HG02610 (cell line): ENCODE measurements at regions not wholly inside any gene's neighbourhood (a gene's known extent, or its start where the extent isn't known, plus 50 kb on each side); places are given as distances from the start of the nearest gene placed in this dataset.

Experiments
- ATAC-seq: cut with Tn5 transposase; IDR thresholded peaks from one replicate; pipeline ENCODE4 v1.9.1; 2021; ENCODE audit warnings: mild to moderate bottlenecking, moderate library complexity; ENCODE audit not compliant: unreplicated experiment

- no peak for ATAC-seq
These were observed 296.9 kb upstream of the TNP1 start for GRCh38 chr2:217156801-217157200.

GRCh38 chr2:217154923-217155322 is 295.1 kb upstream of the TNP1 start:
- ATAC-seq = no peak

GRCh38 chr2:217153510-217153909 is 293.6 kb upstream of the TNP1 start:
- no peak for ATAC-seq

- no peak for ATAC-seq
These were observed 293.0 kb upstream of the TNP1 start for GRCh38 chr2:217152831-217153230.

DNA sequence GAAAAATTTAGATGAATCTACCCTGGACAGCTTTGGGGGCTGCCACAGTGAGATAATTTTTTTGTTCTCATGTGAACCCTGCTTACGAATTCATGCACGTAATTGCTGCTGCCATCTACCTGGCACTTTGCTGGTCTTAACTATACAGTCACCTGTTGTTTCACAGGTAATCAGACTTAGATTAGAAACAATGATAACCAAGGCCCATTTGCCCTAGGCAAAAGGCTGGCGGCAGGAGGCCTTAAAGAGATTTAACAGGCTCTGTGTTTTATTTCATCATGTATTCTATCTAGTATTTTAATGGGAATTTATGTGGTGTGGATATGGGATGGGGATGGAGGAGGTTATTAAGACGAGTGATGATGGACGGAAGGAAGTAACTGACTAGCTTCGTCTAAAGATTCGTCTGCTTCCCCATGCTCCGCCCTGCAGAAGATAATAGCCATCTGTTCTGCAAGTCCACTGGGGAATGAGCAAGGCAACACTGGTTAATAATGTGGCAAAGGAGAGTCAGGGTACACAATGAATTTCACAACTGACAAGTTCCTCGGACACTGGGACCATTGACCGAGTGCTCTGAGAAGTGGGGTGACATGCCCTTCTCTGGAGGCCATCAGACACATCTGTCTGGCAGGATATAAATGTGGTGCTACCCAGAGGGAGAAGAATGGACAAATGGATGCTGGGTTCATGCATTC is 291.8 kb upstream of the TNP1 start:
- no peak for ATAC-seq

GRCh38 chr2:217150236-217150635 is 290.4 kb upstream of the TNP1 start:
- no peak for ATAC-seq

DNA sequence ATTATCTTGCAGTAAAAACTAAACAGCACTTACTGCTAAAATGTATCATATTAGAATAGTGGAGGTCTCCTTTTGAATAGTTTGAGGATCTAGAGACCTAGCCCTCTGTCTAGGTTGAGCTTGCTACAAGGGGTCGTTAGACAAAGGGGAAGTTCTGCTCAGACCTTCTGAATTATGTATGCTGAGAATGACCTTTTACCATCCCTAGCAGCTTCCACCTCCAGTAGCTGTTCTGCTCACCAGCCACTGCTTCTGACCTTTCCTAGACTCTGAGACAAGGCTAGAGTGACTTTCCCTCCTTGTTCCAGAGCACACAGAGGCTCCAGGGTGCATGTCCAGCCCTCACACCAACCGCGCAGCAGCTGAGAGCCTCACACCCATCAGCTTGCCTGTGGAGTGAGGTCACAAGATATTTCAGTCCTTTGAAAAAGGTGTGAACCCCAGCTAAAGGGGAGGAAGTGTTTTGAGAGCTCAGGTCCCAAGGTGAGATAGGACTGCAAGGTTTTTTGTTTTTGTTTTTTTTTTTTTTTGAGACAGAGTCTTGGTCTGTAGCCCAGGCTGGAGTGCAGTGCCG is 289.3 kb upstream of the TNP1 start:
- no peak for ATAC-seq

DNA sequence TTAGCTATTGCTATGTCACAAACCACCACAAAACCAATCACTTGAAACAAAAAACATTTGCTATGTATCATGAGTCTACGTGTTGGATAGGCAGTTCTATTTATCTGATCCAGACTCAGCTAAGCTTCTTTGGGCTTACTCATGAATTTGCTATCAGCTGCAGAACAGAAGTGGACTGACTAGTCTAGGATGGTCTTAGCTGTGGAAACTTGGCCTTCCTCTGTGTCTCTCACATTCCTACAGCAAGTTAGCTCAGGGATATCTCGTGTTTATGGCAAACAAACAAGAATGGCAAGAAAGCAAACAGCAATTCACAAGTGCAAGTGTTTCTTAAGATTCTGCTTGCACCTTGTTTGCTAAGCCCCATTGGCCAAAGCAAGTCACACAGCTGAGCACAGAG is 288.0 kb upstream of the TNP1 start:
- no peak for ATAC-seq

GRCh38 chr2:217146956-217147355 is 287.1 kb upstream of the TNP1 start:
- no peak for ATAC-seq

- no peak for ATAC-seq
These were observed 282.9 kb upstream of the TNP1 start for GRCh38 chr2:217142649-217143266.

DNA sequence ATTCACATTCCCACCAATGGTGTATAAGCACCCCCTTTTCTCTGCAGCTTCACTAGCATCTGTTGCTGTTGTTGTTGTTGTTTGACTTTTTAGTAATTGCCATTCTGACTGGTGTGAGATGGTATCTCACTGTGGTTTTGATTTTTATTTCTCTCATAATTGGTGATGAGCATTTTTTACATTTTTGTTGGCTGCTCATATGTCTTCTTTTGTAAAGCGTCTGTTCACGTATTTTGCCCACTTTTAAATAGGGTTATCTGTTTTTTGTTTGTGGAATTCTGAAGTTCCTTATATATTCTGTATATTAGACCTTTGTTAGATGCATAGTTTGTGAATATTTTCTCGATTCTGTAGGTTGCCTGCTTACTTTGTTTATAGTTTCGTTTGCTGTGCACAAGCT is 278.4 kb upstream of the TNP1 start:
- no peak for ATAC-seq

DNA sequence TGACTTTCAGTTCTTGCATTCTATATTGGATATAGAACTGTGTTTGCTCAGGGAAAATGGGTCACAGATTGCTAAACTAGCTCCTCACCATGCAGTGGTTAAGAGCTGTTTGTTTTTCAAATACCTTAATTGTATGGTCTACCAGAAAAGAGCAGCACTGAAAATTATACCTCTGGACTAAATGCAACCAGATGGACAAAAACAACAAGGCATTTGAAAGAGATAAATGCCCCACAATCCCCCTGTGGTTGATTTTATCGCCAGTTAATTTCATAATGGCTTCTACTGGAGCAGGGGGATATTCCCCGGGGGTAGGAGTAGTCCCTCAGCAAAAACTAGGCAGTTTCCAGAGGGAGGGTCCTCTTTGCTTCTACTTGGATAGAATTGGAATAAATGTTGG is 267.9 kb upstream of the TNP1 start:
- ATAC-seq = no peak

DNA sequence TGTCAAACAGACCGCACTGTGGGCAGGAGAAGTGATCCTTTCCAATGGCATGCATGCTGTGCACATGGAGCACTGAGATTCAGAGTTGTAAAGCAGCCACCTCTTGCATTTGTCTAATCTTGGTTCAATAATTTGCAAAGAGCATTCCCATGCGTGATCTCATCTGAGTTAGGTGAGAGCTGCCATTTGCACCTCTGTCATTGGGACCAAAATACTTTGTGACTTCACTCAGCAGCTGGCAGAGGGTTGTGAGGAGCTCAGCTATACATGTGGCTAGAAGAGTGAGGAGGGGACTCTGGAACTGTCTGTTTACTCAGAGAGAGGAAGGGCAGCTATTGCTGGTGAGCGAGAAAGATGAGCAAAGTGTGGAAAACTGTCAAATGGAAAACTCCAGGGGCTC is 265.1 kb upstream of the TNP1 start:
- ATAC-seq = no peak

DNA sequence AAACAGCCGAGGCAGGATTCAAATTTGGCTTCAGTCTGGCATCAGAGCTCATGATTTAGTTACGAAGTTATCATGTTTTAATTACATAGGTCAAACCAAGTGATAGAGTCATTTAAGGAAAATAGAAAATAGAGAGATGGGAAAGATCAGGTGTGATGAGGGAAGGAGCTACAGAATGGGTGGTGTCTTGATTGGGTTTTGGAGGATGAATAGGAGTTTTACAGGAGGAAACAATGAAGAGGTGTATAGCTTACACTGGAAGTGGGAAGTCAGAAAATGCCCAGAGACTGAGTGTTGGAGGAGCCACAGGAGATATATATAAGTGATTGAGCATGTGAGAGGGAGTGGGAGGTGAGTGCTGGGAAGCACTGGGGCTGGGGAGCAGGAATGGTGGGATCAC is 264.2 kb upstream of the TNP1 start:
- no peak for ATAC-seq

- no peak for ATAC-seq
These were observed 261.7 kb upstream of the TNP1 start for GRCh38 chr2:217121565-217121964.

- ATAC-seq = no peak
These were observed 260.6 kb upstream of the TNP1 start for GRCh38 chr2:217120429-217120828.

GRCh38 chr2:217118559-217119284 is 258.9 kb upstream of the TNP1 start:
- ATAC-seq = no peak

GRCh38 chr2:217117523-217117922 is 257.7 kb upstream of the TNP1 start:
- no peak for ATAC-seq

GRCh38 chr2:217116610-217117009 is 256.7 kb upstream of the TNP1 start:
- ATAC-seq = no peak

GRCh38 chr2:217114117-217114516 is 254.3 kb upstream of the TNP1 start:
- no peak for ATAC-seq

DNA sequence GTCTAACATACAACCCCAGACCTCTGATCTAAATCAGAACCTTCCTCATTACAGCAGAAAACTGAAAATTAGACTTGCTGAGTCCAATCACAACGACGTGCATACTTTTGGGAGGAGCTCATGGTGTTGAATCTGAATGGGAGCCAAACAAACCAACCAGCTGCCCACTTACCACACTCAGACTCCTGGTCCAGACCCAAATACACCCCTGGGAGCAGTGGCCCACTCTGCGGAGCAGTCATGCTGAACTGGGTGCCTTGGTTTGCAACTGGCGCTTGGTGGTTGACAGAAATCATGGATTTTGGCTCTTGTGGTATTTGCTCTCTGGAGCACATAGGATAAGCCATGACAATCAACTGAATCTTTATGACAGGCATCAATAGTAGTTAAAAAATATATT is 253.6 kb upstream of the TNP1 start:
- ATAC-seq = no peak

DNA sequence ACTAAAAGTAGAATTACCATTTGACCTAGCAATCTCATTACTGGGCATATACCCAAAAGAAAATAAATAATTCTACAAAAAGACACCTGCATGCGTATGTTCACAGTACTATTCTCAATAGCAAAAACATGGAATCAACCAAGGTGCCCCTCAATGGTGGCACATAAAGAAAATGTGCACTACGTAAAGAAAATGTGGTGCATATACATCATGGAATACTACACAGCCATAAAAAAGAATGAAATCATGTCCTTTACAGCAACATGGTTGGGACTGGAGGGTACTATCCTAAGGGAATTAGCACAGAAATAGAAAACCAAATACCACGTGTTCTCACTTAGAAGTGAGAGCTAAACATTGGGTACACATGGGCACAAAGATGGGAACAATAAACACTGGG is 250.7 kb upstream of the TNP1 start:
- no peak for ATAC-seq
